GM12878 (cell line): ENCODE measurements at regions not wholly inside any gene's neighbourhood (a gene's known extent, or its start where the extent isn't known, plus 50 kb on each side); places are given as distances from the start of the nearest gene placed in this dataset.

Experiments used
- ATAC-seq: fragments of 200-7000 bp; cut with Tn5 transposase; 3 replicates; pipeline ENCODE4 v1.9.1; 2020; ENCODE audit warnings: mild to moderate bottlenecking, moderate library complexity
- BruUV-seq: library from RNA; stranded (reverse); fragments of 400-500 nt; replicated peaks from 2 replicates; lab custom pipeline; 2021; lab: Mats Ljungman, UMichigan
- CTCF ChIA-PET: fragments of 300-600 bp; sonication (Branson Sonifier 250); formaldehyde crosslinking; extraction: SDS; loops from one replicate; lab custom pipeline; 2021; ENCODE audit warnings: inconsistent platforms; lab: Yijun Ruan, JAX
- POLR2A ChIA-PET: fragments of 350-600 bp; formaldehyde crosslinking; extraction: SDS; loops from one replicate; lab custom pipeline; 2021; ENCODE audit warnings: inconsistent platforms; lab: Charles Lee
- RAD21 ChIA-PET: fragments of 300-600 bp; sonication (Branson Sonifier 250); formaldehyde crosslinking; loops from one replicate; lab custom pipeline; 2023; ENCODE audit warnings: antibody characterized with exemption; ENCODE audit not compliant: unreplicated experiment; lab: Charles Lee
- SMC1A ChIA-PET: fragments of 300-600 bp; sonication (Branson Sonifier 250); formaldehyde crosslinking; loops from one replicate; lab custom pipeline; 2023; ENCODE audit not compliant: unreplicated experiment, uncharacterized antibody; lab: Charles Lee
- DNase-seq: peaks from one replicate; pipeline ENCODE4 v3.0.0-alpha.2; 2011; ENCODE audit warnings: low read depth, low spot score
- FAIRE-seq: peaks from 3 replicates; lab custom pipeline; 2011; peaks lifted over from hg19 to GRCh38; lab: Jason Lieb, UNC
- H2AFZ ChIP-seq: 2 replicates; pipeline ENCODE4 v1.6.0; 2011; ENCODE audit warnings: low read depth, low read length, control low read depth; ENCODE audit not compliant: control insufficient read depth
- H3K27ac ChIP-seq: 2 replicates; pipeline ENCODE4 v1.5.1; 2011; ENCODE audit warnings: control low read depth; ENCODE audit not compliant: control insufficient read depth, insufficient read depth
- H3K27me3 ChIP-seq, 2 experiments: replicated peaks in 1 of 2; 2 replicates each; pipeline versions ENCODE4 v1.6.0 to v1.6.1; 2011; ENCODE audit warnings: low read length in 1 of 2; ENCODE audit not compliant: control insufficient read depth in 2 of 2, insufficient read depth in 2 of 2
- H3K36me3 ChIP-seq, 2 experiments: 2 replicates each; pipeline ENCODE4 v1.5.1; 2011; ENCODE audit warnings: low read length in 1 of 2; ENCODE audit not compliant: control insufficient read depth in 2 of 2, insufficient read depth in 2 of 2
- H3K4me1 ChIP-seq: 2 replicates; pipeline ENCODE4 v1.6.1; 2011; ENCODE audit warnings: mild to moderate bottlenecking, low read length, moderate library complexity, mixed read lengths; ENCODE audit not compliant: control insufficient read depth, insufficient read depth
- H3K4me2 ChIP-seq: 2 replicates; pipeline ENCODE4 v1.6.0; 2011; ENCODE audit warnings: control low read depth; ENCODE audit not compliant: control insufficient read depth, insufficient read depth
- H3K4me3 ChIP-seq: fragments of 200-600 bp; sonication (generic); 2 replicates; pipeline ENCODE4 v1.5.1; 2016
- H3K79me2 ChIP-seq: 2 replicates; pipeline ENCODE4 v1.6.0; 2011; ENCODE audit warnings: low read length; ENCODE audit not compliant: control insufficient read depth, insufficient read depth
- H3K9ac ChIP-seq: 2 replicates; pipeline ENCODE4 v1.8.0; 2011; ENCODE audit warnings: low read length, control low read depth, mixed read lengths; ENCODE audit not compliant: control insufficient read depth, insufficient read depth
- H3K9me3 ChIP-seq: replicated peaks from 3 replicates; pipeline ENCODE4 v1.5.1; 2011; ENCODE audit warnings: mild to moderate bottlenecking, low read length; ENCODE audit not compliant: control insufficient read depth, insufficient read depth
- H4K20me1 ChIP-seq: 2 replicates; pipeline ENCODE4 v1.6.0; 2011; ENCODE audit not compliant: control insufficient read depth, insufficient read depth
- CEBPZ ChIP-seq: fragments of 150-350 bp; IDR thresholded peaks from 2 replicates; pipeline ENCODE4 v1.6.1; 2016; ENCODE audit warnings: low read depth, low read length
- EP300 ChIP-seq, 2 experiments: fragments of 150-350 bp in 1 of 2; IDR thresholded peaks; 2 replicates each; pipeline ENCODE4 v1.6.1; 2011 to 2012; ENCODE audit warnings: low read depth in 2 of 2, low read length in 2 of 2, borderline replicate concordance in 1 of 2, improper control_type of control experiment in 1 of 2, inconsistent platforms in 1 of 2; ENCODE audit not compliant: control insufficient read depth in 1 of 2
- GABPA ChIP-seq: IDR thresholded peaks from 2 replicates; pipeline ENCODE4 v1.6.1; 2014; ENCODE audit warnings: antibody characterized with exemption, low read depth, mild to moderate bottlenecking, inconsistent platforms
- HCFC1 ChIP-seq: fragments of 150-350 bp; IDR thresholded peaks from 2 replicates; pipeline ENCODE4 v1.6.1; 2014; ENCODE audit warnings: low read length
- IRF3 ChIP-seq: fragments of 450-650 bp; IDR thresholded peaks from 2 replicates; pipeline ENCODE4 v1.6.1; 2014; ENCODE audit warnings: mild to moderate bottlenecking
- KAT2A ChIP-seq: conservative IDR thresholded peaks from 2 replicates; pipeline ENCODE4 v1.6.1; 2011; ENCODE audit warnings: low read depth, low read length; ENCODE audit not compliant: control insufficient read depth
- NKRF ChIP-seq: fragments of 450-650 bp; conservative IDR thresholded peaks from 2 replicates; pipeline ENCODE4 v1.6.1; 2017; ENCODE audit warnings: mild to moderate bottlenecking, moderate library complexity
- PKNOX1 ChIP-seq: fragments of 450-650 bp; IDR thresholded peaks from 2 replicates; pipeline ENCODE4 v1.6.1; 2016; ENCODE audit warnings: mild to moderate bottlenecking
- RELB ChIP-seq: fragments of 450-650 bp; IDR thresholded peaks from 2 replicates; pipeline ENCODE4 v1.6.1; 2017; ENCODE audit warnings: low read depth, mild to moderate bottlenecking, moderate library complexity
- RFX5 ChIP-seq: IDR thresholded peaks from 2 replicates; pipeline ENCODE4 v1.6.1; 2011; ENCODE audit warnings: low read depth, low read length, improper control_type of control experiment
- STAT3 ChIP-seq: IDR thresholded peaks from 2 replicates; pipeline ENCODE4 v1.6.1; 2011; ENCODE audit warnings: low read depth, low read length, improper control_type of control experiment
- WRNIP1 ChIP-seq: IDR thresholded peaks from 2 replicates; pipeline ENCODE4 v1.6.1; 2011; ENCODE audit warnings: low read depth, low read length, improper control_type of control experiment, borderline replicate concordance
- WGBS: methylation state at CpG from one replicate; pipeline ENCODE4 v1.1.6; 2016; ENCODE audit warnings: low lambda C conversion rate; ENCODE audit not compliant: insufficient replicate concordance, insufficient coverage; ENCODE audit errors: missing lambda C conversion rate; 5-methylcytosine and 5-hydroxymethylcytosine counted together
- in situ Hi-C: fragments of 300-500 bp; cut with MboI; formaldehyde crosslinking; loops from 9 replicates; pipeline ENCODE4 v1.14.3; 2018; ENCODE audit warnings: mixed read lengths
- intact Hi-C: fragments of 100-400 bp; cut with micrococcal nuclease; formaldehyde crosslinking; loops from one replicate; pipeline ENCODE4 v1.14.2; 2022; ENCODE audit not compliant: unreplicated experiment

DNA sequence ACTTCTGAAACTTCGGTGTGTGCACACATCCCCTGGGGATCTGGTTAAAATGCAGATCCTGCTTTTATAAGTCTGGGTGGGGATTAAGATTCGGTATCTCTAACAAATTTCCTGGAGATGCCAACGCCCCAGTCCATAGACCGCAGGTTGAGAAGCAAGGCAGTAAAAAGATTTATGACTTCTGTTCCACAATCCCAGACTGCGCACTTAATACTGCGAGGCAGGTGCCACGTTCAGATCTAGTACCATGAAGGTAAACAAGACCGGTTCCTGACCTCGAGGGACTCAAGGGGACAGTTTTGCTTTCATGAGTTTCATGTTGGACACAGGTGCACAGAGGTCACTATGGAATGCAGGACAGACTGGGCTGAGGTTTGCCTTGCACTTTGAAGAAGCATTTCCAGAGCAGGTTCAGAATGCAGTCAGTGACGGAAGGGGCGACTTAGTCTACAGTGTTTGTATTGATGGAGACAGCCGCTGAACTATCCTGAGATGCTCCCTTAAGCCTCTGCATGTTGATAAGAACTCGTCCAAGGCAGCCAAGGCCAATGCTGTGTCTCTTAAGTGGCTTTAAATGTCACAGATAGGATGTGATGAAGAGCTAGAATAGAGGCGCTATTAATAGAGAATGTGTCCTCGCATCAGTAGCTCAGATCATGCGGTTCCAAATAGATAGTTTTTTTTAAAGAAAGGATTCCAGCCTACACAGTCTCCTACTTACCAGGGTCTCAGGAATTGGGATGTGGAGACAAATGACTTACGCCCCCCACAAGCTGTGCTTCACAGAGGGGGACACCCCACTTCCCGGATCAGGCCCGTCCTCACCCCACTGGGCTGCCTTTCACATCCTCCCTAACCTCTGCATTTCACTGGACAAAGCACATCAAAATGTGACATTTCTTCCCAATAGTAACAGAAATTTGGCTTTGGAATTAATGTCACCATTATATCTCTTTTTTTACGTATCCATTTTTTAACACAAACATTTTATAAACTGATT lies 97.1 kb upstream of the IRS2 start:
- intact Hi-C loops (no loop called here), in situ Hi-C loops (no loop called here)
- Histone ChIP-seq H3K79me2 (no peaks in the 10 kb centered on the region), H2AFZ (no peak overlapping the region), H3K9ac (no peak overlapping the region), H3K36me3 (no peaks in the 10 kb centered on the region), H3K4me2 (no peak overlapping the region), H3K4me1 (no peaks in the 10 kb centered on the region), H3K27ac (no peak overlapping the region), H3K9me3 (no peaks in the 10 kb centered on the region), H3K27me3 (no peaks in the 10 kb centered on the region; a peak in 1 of 4 replicates), H3K4me3 (no peak overlapping the region), H4K20me1 (no peaks in the 10 kb centered on the region)
- no TSS peak for BruUV-seq
- ChIA-PET POLR2A (no interaction called here), RAD21 (interaction anchor here (0.6 kb wide), 1 partner anchor 18 kb away, joined by 3 read pairs; no protein-coding TSS in a partner anchor), SMC1A (no interaction called here), CTCF (no interaction called here)
- no peak for DNase-seq
- ATAC-seq: no peak
- TF ChIP-seq EP300 (IDR thresholded peaks at IDR 0.05; ENCODE audit: borderline replicate concordance in 1 of 2, control insufficient read depth in 1 of 2, low read depth in 2 of 2, low read length in 2 of 2) (no peak), RELB (no peak), CEBPZ (no peak), HCFC1 (no peak), WRNIP1 (no peak), PKNOX1 (no peak), RFX5 (no peak), GABPA (no peak), KAT2A (no peak), NKRF (no peak), IRF3 (no peak), STAT3 (no peak)
- 44% methylated on average over 20 of the region's 20 CpGs for WGBS
- no peak for FAIRE-seq
